A673 (cell line): ENCODE measurements at regions not wholly inside any gene's neighbourhood (a gene's known extent, or its start where the extent isn't known, plus 50 kb on each side); places are given as distances from the start of the nearest gene placed in this dataset.

ENCODE experiments used
- BruUV-seq: library from RNA; stranded (reverse); fragments of 400-500 nt; replicated peaks from 2 replicates; lab custom pipeline; 2021; lab: Mats Ljungman, UMichigan
- CTCF ChIA-PET: fragments of 300-600 bp; sonication (Branson Sonifier 250); formaldehyde crosslinking; loops from one replicate; lab custom pipeline; 2022; ENCODE audit warnings: antibody characterized with exemption; lab: Charles Lee
- POLR2A ChIA-PET: fragments of 300-600 bp; sonication (Branson Sonifier 250); formaldehyde crosslinking; loops from one replicate; lab custom pipeline; 2022; ENCODE audit warnings: antibody characterized with exemption; ENCODE audit not compliant: low non-redundant PET; lab: Charles Lee
- DNase-seq: peaks from one replicate; pipeline ENCODE4 v3.0.0-alpha.2; 2015; ENCODE audit warnings: low spot score
- H3K27ac ChIP-seq: fragments of 200-600 bp; sonication (generic); 2 replicates; pipeline ENCODE4 v1.5.1; 2016; ENCODE audit warnings: mixed run types, low read depth, mild to moderate bottlenecking, mixed read lengths, antibody characterized with exemption, low read length; ENCODE audit not compliant: poor library complexity, severe bottlenecking
- H3K27me3 ChIP-seq: fragments of 200-600 bp; sonication (generic); replicated peaks from 2 replicates; pipeline ENCODE4 v1.6.1; 2017; ENCODE audit warnings: mixed run types, low read depth, mild to moderate bottlenecking, mixed read lengths, antibody characterized with exemption, low read length; ENCODE audit not compliant: insufficient read depth, poor library complexity
- H3K36me3 ChIP-seq: fragments of 200-600 bp; sonication (generic); 2 replicates; pipeline ENCODE4 v1.6.1; 2016; ENCODE audit warnings: mixed run types, mild to moderate bottlenecking, mixed read lengths, antibody characterized with exemption, low read length; ENCODE audit not compliant: insufficient read depth, poor library complexity, severe bottlenecking
- H3K4me1 ChIP-seq: fragments of 200-600 bp; sonication (generic); 2 replicates; pipeline ENCODE4 v1.6.1; 2017; ENCODE audit warnings: mixed run types, mild to moderate bottlenecking, mixed read lengths, antibody characterized with exemption, low read length; ENCODE audit not compliant: insufficient read depth, poor library complexity, severe bottlenecking
- H3K4me3 ChIP-seq: fragments of 200-600 bp; sonication (generic); 2 replicates; pipeline ENCODE4 v1.5.1; 2016; ENCODE audit warnings: low read depth, mixed run types, mild to moderate bottlenecking, mixed read lengths, low read length; ENCODE audit not compliant: poor library complexity, severe bottlenecking
- H3K9me3 ChIP-seq: fragments of 200-600 bp; sonication (generic); 2 replicates; pipeline ENCODE4 v1.6.1; 2016; ENCODE audit warnings: mixed run types, low read depth, mild to moderate bottlenecking, mixed read lengths, antibody characterized with exemption, low read length; ENCODE audit not compliant: poor library complexity, severe bottlenecking
- CTCF ChIP-seq: fragments of 300-800, 200-600 bp; sonication (generic); conservative IDR thresholded peaks from 2 replicates; pipeline ENCODE4 v1.5.1; 2017; ENCODE audit warnings: low read depth, mild to moderate bottlenecking, antibody characterized with exemption, low read length, moderate library complexity, mixed read lengths
- EZH2 ChIP-seq: fragments of 200-600 bp; sonication (generic); IDR thresholded peaks from 2 replicates; pipeline ENCODE4 v1.6.1; 2017; ENCODE audit warnings: borderline replicate concordance, low read depth, mild to moderate bottlenecking, mixed read lengths, antibody characterized with exemption, low read length; ENCODE audit not compliant: poor library complexity, severe bottlenecking
- intact Hi-C: fragments of 100-400 bp; cut with micrococcal nuclease; formaldehyde crosslinking; loops from one replicate; pipeline ENCODE4 v1.10.0; 2022; ENCODE audit not compliant: unreplicated experiment

DNA sequence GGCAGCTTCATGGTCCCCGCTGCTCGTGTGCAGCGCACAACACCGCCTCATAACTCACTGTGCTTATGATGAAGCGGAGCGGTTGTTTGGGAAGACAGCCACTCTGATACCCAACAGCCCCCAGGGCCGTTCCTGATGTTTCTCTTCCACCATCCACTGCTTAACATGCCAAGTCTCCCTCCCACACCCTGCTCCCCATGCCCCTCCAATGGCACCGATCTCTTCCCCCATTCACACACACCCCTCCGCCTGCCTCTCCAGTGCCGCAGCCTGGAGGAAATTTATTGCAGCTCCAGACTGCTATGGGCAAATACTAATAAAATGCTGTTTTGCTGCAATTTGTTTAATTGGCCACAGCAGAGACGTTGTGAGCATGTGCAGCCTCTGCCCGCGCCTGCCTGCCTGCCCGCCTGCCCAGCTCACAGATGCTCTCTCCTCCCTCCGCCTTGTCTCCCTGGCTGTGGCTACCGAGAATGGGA is 80.3 kb upstream of the LHX1 start:
- Histone ChIP-seq H3K4me3 (no peak overlapping the region), H3K27me3 (no peaks in the 10 kb centered on the region), H3K27ac (no peak overlapping the region), H3K4me1 (no peaks in the 10 kb centered on the region), H3K9me3 (no peaks in the 10 kb centered on the region), H3K36me3 (no peaks in the 10 kb centered on the region)
- TF ChIP-seq EZH2 (no peak), CTCF (no peak)
- intact Hi-C loops = no loop called here
- CTCF ChIA-PET = no interaction called here
- POLR2A ChIA-PET = no interaction called here
- no TSS peak for BruUV-seq
- DNase-seq = no peak

GRCh38 chr17:36857698-36858097 is 79.6 kb upstream of the LHX1 start:
- POLR2A ChIA-PET = no interaction called here

GRCh38 chr17:36858119-36859002 is 78.9 kb upstream of the LHX1 start:
- no TSS peak for BruUV-seq
- ChIA-PET CTCF (no interaction called here), POLR2A (no interaction called here)
- Histone ChIP-seq H3K36me3 (no peaks in the 10 kb centered on the region), H3K4me3 (no peak overlapping the region), H3K27me3 (no peaks in the 10 kb centered on the region), H3K4me1 (no peaks in the 10 kb centered on the region), H3K27ac (no peak overlapping the region), H3K9me3 (no peaks in the 10 kb centered on the region)
- no peak for DNase-seq
- TF ChIP-seq EZH2 = no peak
- TF ChIP-seq CTCF = no peak
- intact Hi-C loops = no loop called here

More at GRCh38 chr17:36857698-36858097, 79.6 kb upstream of the LHX1 start:
- Histone ChIP-seq H3K36me3 (no peaks in the 10 kb centered on the region), H3K4me3 (no peak overlapping the region), H3K9me3 (no peaks in the 10 kb centered on the region), H3K4me1 (no peaks in the 10 kb centered on the region), H3K27ac (no peak overlapping the region), H3K27me3 (no peaks in the 10 kb centered on the region)
- TF ChIP-seq EZH2 = no peak
- no peak for TF ChIP-seq CTCF
- no peak for DNase-seq
- CTCF ChIA-PET = no interaction called here
- no TSS peak for BruUV-seq
- intact Hi-C loops = no loop called here
